ENCODE measurements at regions not wholly inside any gene's neighbourhood (a gene's known extent, or its start where the extent isn't known, plus 50 kb on each side); places are given as distances from the start of the nearest gene placed in this dataset.

DNA sequence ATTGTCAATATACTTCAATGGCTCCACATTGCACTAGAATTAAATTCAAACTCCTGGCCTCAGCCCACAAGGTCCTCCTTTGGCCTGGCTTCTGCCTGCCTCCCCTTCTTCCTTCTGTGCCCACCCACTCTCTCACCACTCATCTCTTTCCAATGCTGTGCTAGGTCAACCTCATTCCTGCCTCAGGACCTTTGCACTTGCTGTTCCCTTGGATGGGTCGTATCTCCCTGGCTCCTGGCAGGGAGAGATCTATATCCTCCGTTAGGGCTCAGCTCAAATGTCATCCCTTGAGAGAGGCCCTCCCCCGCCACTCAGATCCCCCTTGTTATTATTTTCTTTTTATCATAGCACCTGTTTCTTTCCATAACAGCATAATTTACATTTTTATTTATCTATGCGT is 79.9 kb upstream of the LHX5 start:
- H3K27ac ChIP-seq (ENCODE audit: low read depth in 2 of 2, low read length in 2 of 2), result no peak overlapping the region
- no peak overlapping the region for H3K9ac ChIP-seq (ENCODE audit: low read length in 3 of 3)
- no peak for TF ChIP-seq CTCF (IDR thresholded peaks at IDR 0.05; ENCODE audit: borderline replicate concordance, extremely low read depth, insufficient read depth)
- FAIRE-seq, result no peak
- H3K4me1 ChIP-seq (ENCODE audit: control insufficient read depth in 2 of 3, insufficient read depth in 2 of 3, low read depth in 1 of 3, low read length in 3 of 3), result no peaks in the 10 kb centered on the region
- H3K9me3 ChIP-seq (ENCODE audit: control insufficient read depth in 2 of 3, insufficient read depth in 1 of 3, low read length in 3 of 3), result peaks cover 0 to 8% (median 0%) of the 10 kb centered on the region in 3 donors
- no peaks in the 10 kb centered on the region for H3K36me3 ChIP-seq (ENCODE audit: control insufficient read depth in 2 of 3, insufficient read depth in 3 of 3, low read length in 3 of 3)
- no peak overlapping the region for H3K4me3 ChIP-seq (ENCODE audit: low read length in 3 of 3)
- no peak for DNase-seq
- H3K27me3 ChIP-seq (ENCODE audit: control insufficient read depth, insufficient read depth, low read length), result no peaks in the 10 kb centered on the region
- intact Hi-C loops (cut with DNase I), result no loop called here

GRCh38 chr12:113548467-113548866 is 76.8 kb upstream of the LHX5 start:
- no peak for TF ChIP-seq CTCF (IDR thresholded peaks at IDR 0.05; ENCODE audit: borderline replicate concordance, extremely low read depth, insufficient read depth)
- intact Hi-C loops (cut with DNase I), result no loop called here
- H3K4me1 ChIP-seq (ENCODE audit: control insufficient read depth in 2 of 3, insufficient read depth in 2 of 3, low read depth in 1 of 3, low read length in 3 of 3), result no peaks in the 10 kb centered on the region
- DNase-seq, result no peak
- H3K27ac ChIP-seq (ENCODE audit: low read depth in 2 of 2, low read length in 2 of 2), result no peak overlapping the region
- no peak for FAIRE-seq
- H3K4me3 ChIP-seq (ENCODE audit: low read length in 3 of 3), result no peak overlapping the region
- H3K36me3 ChIP-seq (ENCODE audit: control insufficient read depth in 2 of 3, insufficient read depth in 3 of 3, low read length in 3 of 3), result no peaks in the 10 kb centered on the region
- H3K27me3 ChIP-seq (ENCODE audit: control insufficient read depth, insufficient read depth, low read length), result no peaks in the 10 kb centered on the region
- peaks cover 0 to 6% (median 0%) of the 10 kb centered on the region in 3 donors for H3K9me3 ChIP-seq (ENCODE audit: control insufficient read depth in 2 of 3, insufficient read depth in 1 of 3, low read length in 3 of 3)
- H3K9ac ChIP-seq (ENCODE audit: low read length in 3 of 3), result no peak overlapping the region

- TF ChIP-seq CTCF (IDR thresholded peaks at IDR 0.05; ENCODE audit: borderline replicate concordance, extremely low read depth, insufficient read depth), result no peak
- Histone ChIP-seq H3K27me3 (ENCODE audit: control insufficient read depth, insufficient read depth, low read length) (no peaks in the 10 kb centered on the region), H3K9me3 (ENCODE audit: control insufficient read depth in 2 of 3, insufficient read depth in 1 of 3, low read length in 3 of 3) (peaks cover 0 to 6% (median 0%) of the 10 kb centered on the region in 3 donors), H3K27ac (ENCODE audit: low read depth in 2 of 2, low read length in 2 of 2) (no peak overlapping the region), H3K4me3 (ENCODE audit: low read length in 3 of 3) (no peak overlapping the region), H3K36me3 (ENCODE audit: control insufficient read depth in 2 of 3, insufficient read depth in 3 of 3, low read length in 3 of 3) (no peaks in the 10 kb centered on the region), H3K9ac (ENCODE audit: low read length in 3 of 3) (no peak overlapping the region), H3K4me1 (ENCODE audit: control insufficient read depth in 2 of 3, insufficient read depth in 2 of 3, low read depth in 1 of 3, low read length in 3 of 3) (no peaks in the 10 kb centered on the region)
- DNase-seq, result no peak
- intact Hi-C loops (cut with DNase I), result no loop called here
- no peak for FAIRE-seq
Measured at GRCh38 chr12:113546916-113547863, 75.5 kb upstream of the LHX5 start.

Measured in kidney (tissue), 13 donors.